ENCODE measurements at regions not wholly inside any gene's neighbourhood (a gene's known extent, or its start where the extent isn't known, plus 50 kb on each side); places are given as distances from the start of the nearest gene placed in this dataset.

DNA sequence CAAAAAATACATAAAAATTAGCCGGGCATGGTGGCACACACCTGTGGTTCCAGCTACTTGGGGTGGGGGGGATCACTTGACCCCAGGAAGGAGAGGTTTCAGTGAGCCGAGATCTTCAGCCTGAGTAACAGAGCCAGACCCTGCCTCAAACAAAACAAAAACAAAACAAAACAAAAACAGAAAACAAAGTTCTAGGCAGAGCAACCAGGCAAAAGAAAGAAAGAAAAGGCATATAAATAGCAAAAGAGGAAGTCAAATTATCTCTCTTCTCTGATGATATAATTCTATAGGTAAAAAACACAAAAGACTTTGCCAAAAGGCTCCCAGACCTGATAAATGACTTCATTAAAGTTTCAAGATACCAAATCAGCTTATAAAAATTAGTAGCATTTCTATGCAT lies 446.9 kb downstream of the HAO1 start:
- ATAC-seq (ENCODE audit: low read depth) (no peak), DNase-seq (no peak)
- Histone ChIP-seq H4K91ac (ENCODE audit: insufficient read depth, low read depth, low read length) (no peak overlapping the region), H3K79me1 (ENCODE audit: low read depth in 1 of 2, low read length in 2 of 2) (no peaks in the 10 kb centered on the region), H3K23ac (ENCODE audit: low read depth, low read length) (no peak overlapping the region), H2AFZ (replicated peaks; ENCODE audit: low read length, poor library complexity) (no peak overlapping the region), H4K5ac (ENCODE audit: low read depth, low read length) (no peak overlapping the region), H3K9me3 (ENCODE audit: control insufficient read depth, insufficient read depth, low read length) (no peaks in the 10 kb centered on the region), H3K14ac (replicated peaks; ENCODE audit: low read depth, low read length) (no peak overlapping the region), H3K36me3 (ENCODE audit: control insufficient read depth, insufficient read depth, low read length) (no peaks in the 10 kb centered on the region), H3K18ac (ENCODE audit: low read depth, low read length) (no peak overlapping the region), H3K4ac (ENCODE audit: low read depth, low read length) (no peak overlapping the region), H2AK5ac (ENCODE audit: low read depth, low read length) (no peak overlapping the region), H3K9ac (ENCODE audit: low read depth, low read length) (no peak overlapping the region), H4K8ac (ENCODE audit: low read depth in 2 of 2, low read length in 2 of 2) (no peak overlapping the region), H2BK20ac (ENCODE audit: low read depth, low read length) (no peak overlapping the region), H2BK120ac (ENCODE audit: low read depth, low read length) (no peak overlapping the region), H3K9me1 (ENCODE audit: insufficient read depth, low read length) (no peaks in the 10 kb centered on the region), H3K27ac (ENCODE audit: insufficient read depth, low read length) (no peak overlapping the region), H4K20me1 (ENCODE audit: insufficient read depth, low read length) (no peaks in the 10 kb centered on the region), H3K4me3 (ENCODE audit: insufficient read depth, low read depth, low read length) (no peak overlapping the region), H2AK9ac (replicated peaks; ENCODE audit: low read depth, low read length, poor library complexity) (no peak overlapping the region), H2BK15ac (ENCODE audit: low read depth, low read length) (no peak overlapping the region), H3K4me1 (ENCODE audit: control insufficient read depth, insufficient read depth, low read length) (no peaks in the 10 kb centered on the region), H3K56ac (ENCODE audit: extremely low read depth, insufficient read depth, low read length) (no peak overlapping the region), H2BK5ac (ENCODE audit: low read depth, low read length, poor library complexity, severe bottlenecking) (no peak overlapping the region), H3K27me3 (ENCODE audit: control insufficient read depth, insufficient read depth, low read length) (no peaks in the 10 kb centered on the region), H3K4me2 (ENCODE audit: low read depth, low read length) (no peak overlapping the region)
- in situ Hi-C loops (cut with MboI; ENCODE audit: low sequenced_read_pairs) = no loop called here
- BruUV-seq (replicated peaks) = no TSS peak
- CTCF ChIA-PET = no interaction called here
- WGBS, 2 experiments (ENCODE audit: extremely low coverage in 2 of 2, insufficient read length in 1 of 2) = no CpG with 5 or more reads among the region's 2 CpGs
- dilution Hi-C loops (cut with HindIII; ENCODE audit: low sequenced_read_pairs, unreplicated experiment) = no loop called here
- TF ChIP-seq NFE2L2 (IDR thresholded peaks at IDR 0.05; ENCODE audit: low read depth, low read length) (no peak), FOS (IDR thresholded peaks at IDR 0.05; ENCODE audit: low read depth, low read length) (no peak), RCOR1 (IDR thresholded peaks at IDR 0.05; ENCODE audit: insufficient replicate concordance, low read length) (no peak), CHD1 (IDR thresholded peaks at IDR 0.05; ENCODE audit: low read depth, low read length) (no peak), MXI1 (IDR thresholded peaks at IDR 0.05; ENCODE audit: borderline replicate concordance, low read depth, low read length) (no peak), RFX5 (IDR thresholded peaks at IDR 0.05; ENCODE audit: low read depth, low read length) (no peak), MAFK (IDR thresholded peaks at IDR 0.05; ENCODE audit: low read depth, low read length) (no peak), BHLHE40 (IDR thresholded peaks at IDR 0.05; ENCODE audit: low read depth, low read length) (no peak), POLR2A (IDR thresholded peaks at IDR 0.05; ENCODE audit: low read depth, low read length) (no peak), CEBPB (IDR thresholded peaks at IDR 0.05; ENCODE audit: low read depth, low read length) (no peak), RAD21 (IDR thresholded peaks at IDR 0.05; ENCODE audit: low read length) (no peak), MAZ (IDR thresholded peaks at IDR 0.05; ENCODE audit: borderline replicate concordance, low read depth, low read length) (no peak), SMC3 (IDR thresholded peaks at IDR 0.05; ENCODE audit: low read depth, low read length) (no peak)
- TF ChIP-seq, protein P1, sequence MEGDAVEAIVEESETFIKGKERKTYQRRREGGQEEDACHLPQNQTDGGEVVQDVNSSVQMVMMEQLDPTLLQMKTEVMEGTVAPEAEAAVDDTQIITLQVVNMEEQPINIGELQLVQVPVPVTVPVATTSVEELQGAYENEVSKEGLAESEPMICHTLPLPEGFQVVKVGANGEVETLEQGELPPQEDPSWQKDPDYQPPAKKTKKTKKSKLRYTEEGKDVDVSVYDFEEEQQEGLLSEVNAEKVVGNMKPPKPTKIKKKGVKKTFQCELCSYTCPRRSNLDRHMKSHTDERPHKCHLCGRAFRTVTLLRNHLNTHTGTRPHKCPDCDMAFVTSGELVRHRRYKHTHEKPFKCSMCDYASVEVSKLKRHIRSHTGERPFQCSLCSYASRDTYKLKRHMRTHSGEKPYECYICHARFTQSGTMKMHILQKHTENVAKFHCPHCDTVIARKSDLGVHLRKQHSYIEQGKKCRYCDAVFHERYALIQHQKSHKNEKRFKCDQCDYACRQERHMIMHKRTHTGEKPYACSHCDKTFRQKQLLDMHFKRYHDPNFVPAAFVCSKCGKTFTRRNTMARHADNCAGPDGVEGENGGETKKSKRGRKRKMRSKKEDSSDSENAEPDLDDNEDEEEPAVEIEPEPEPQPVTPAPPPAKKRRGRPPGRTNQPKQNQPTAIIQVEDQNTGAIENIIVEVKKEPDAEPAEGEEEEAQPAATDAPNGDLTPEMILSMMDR (conservative IDR thresholded peaks at IDR 0.05; ENCODE audit: low read depth, low read length) = no peak
- TF ChIP-seq, protein P2, sequence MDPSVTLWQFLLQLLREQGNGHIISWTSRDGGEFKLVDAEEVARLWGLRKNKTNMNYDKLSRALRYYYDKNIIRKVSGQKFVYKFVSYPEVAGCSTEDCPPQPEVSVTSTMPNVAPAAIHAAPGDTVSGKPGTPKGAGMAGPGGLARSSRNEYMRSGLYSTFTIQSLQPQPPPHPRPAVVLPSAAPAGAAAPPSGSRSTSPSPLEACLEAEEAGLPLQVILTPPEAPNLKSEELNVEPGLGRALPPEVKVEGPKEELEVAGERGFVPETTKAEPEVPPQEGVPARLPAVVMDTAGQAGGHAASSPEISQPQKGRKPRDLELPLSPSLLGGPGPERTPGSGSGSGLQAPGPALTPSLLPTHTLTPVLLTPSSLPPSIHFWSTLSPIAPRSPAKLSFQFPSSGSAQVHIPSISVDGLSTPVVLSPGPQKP (IDR thresholded peaks at IDR 0.05; ENCODE audit: borderline replicate concordance, low read depth, low read length) = no peak
- POLR2A ChIA-PET (ENCODE audit: unreplicated experiment) = no interaction called here
- intact Hi-C loops (cut with micrococcal nuclease) = no loop called here
